NAMALWA (cell line): ENCODE measurements at regions not wholly inside any gene's neighbourhood (a gene's known extent, or its start where the extent isn't known, plus 50 kb on each side); places are given as distances from the start of the nearest gene placed in this dataset.
A peak's percentile ranks its signal among the peaks of the same experiment; 100 is the strongest.

Experiments used
- DNase-seq: peaks from one replicate; pipeline ENCODE4 v3.0.0-alpha.2; 2015; ENCODE audit warnings: low spot score

GRCh38 chr21:39022863-39023693 lies 160.2 kb downstream of the PSMG1 start:
- no peak for DNase-seq

GRCh38 chr21:39022466-39022862 lies 160.8 kb downstream of the PSMG1 start:
- no peak for DNase-seq

GRCh38 chr21:39022035-39022434 lies 161.2 kb downstream of the PSMG1 start:
- DNase-seq: no peak

GRCh38 chr21:39021478-39021832 lies 161.8 kb downstream of the PSMG1 start:
- no peak for DNase-seq

- DNase-seq: no peak
Observed at GRCh38 chr21:39020751-39021477, 162.3 kb downstream of the PSMG1 start.

GRCh38 chr21:39018730-39019129 lies 164.5 kb downstream of the PSMG1 start:
- DNase-seq: no peak

- peak; percentile 71 for DNase-seq
Observed at GRCh38 chr21:39016740-39017315, 166.4 kb downstream of the PSMG1 start.

- DNase-seq: no peak
Observed at GRCh38 chr21:39014747-39015146, 168.5 kb downstream of the PSMG1 start.

- DNase-seq: no peak
Observed at GRCh38 chr21:39012326-39013230, 170.7 kb downstream of the PSMG1 start.

GRCh38 chr21:39011911-39012310 lies 171.3 kb downstream of the PSMG1 start:
- DNase-seq: no peak

GRCh38 chr21:39010629-39011404 lies 172.4 kb downstream of the PSMG1 start:
- DNase-seq: no peak

GRCh38 chr21:39009587-39010225 lies 173.5 kb downstream of the PSMG1 start:
- DNase-seq: no peak

GRCh38 chr21:39007985-39008384 lies 175.3 kb downstream of the PSMG1 start:
- DNase-seq: no peak

- no peak for DNase-seq
Observed at GRCh38 chr21:39007532-39007931, 175.7 kb downstream of the PSMG1 start.

- peak; percentile 26 for DNase-seq
Observed at GRCh38 chr21:39006571-39007311, 176.5 kb downstream of the PSMG1 start.

GRCh38 chr21:39005502-39005787 lies 177.8 kb downstream of the PSMG1 start:
- no peak for DNase-seq

- DNase-seq: peak; percentile 33
Observed at GRCh38 chr21:39004634-39005501, 178.4 kb downstream of the PSMG1 start.

GRCh38 chr21:39003982-39004633 lies 179.1 kb downstream of the PSMG1 start:
- DNase-seq: no peak

- no peak for DNase-seq
Observed at GRCh38 chr21:39001341-39001740, 181.9 kb downstream of the PSMG1 start.
